PC-3 (cell line): ENCODE measurements at regions not wholly inside any gene's neighbourhood (a gene's known extent, or its start where the extent isn't known, plus 50 kb on each side); places are given as distances from the start of the nearest gene placed in this dataset.

ENCODE experiments used
- ATAC-seq: fragments of 200-7000 bp; cut with Tn5 transposase; 2 replicates; pipeline ENCODE4 v1.9.1; 2020; ENCODE audit warnings: mild to moderate bottlenecking, moderate library complexity
- BruUV-seq: library from RNA; stranded (reverse); fragments of 400-500 nt; replicated peaks from 2 replicates; lab custom pipeline; 2021; lab: Mats Ljungman, UMichigan
- CTCF ChIA-PET: fragments of 300-600 bp; sonication (Branson Sonifier 250); formaldehyde crosslinking; loops from one replicate; lab custom pipeline; 2022; ENCODE audit warnings: antibody characterized with exemption; lab: Charles Lee
- POLR2A ChIA-PET: fragments of 300-600 bp; sonication (Branson Sonifier 250); formaldehyde crosslinking; loops from one replicate; lab custom pipeline; 2022; ENCODE audit warnings: antibody characterized with exemption; ENCODE audit not compliant: unreplicated experiment; lab: Charles Lee
- DNase-seq: peaks from one replicate; pipeline ENCODE4 v3.0.0-alpha.2; 2015
- H2AFZ ChIP-seq: fragments of 300-600 bp; sonication (generic); 2 replicates; pipeline ENCODE4 v1.6.0; 2016; ENCODE audit warnings: antibody characterized with exemption, low read length
- H3F3A ChIP-seq: fragments of 300-600 bp; sonication (generic); one replicate; pipeline ENCODE4 v1.6.0; 2017; ENCODE audit warnings: antibody characterized with exemption, low read length, control low read depth, mild to moderate bottlenecking; ENCODE audit not compliant: unreplicated experiment
- H3K27ac ChIP-seq: fragments of 300-600 bp; sonication (generic); 2 replicates; pipeline ENCODE4 v1.5.1; 2016; ENCODE audit warnings: mild to moderate bottlenecking, low read length
- H3K27me3 ChIP-seq: fragments of 300-600 bp; sonication (generic); 2 replicates; pipeline ENCODE4 v1.6.1; 2016; ENCODE audit warnings: low read length, mixed read lengths
- H3K36me3 ChIP-seq: fragments of 300-600 bp; sonication (generic); 2 replicates; pipeline ENCODE4 v1.6.1; 2016; ENCODE audit warnings: low read depth, mixed run types, low read length, mixed read lengths
- H3K4me1 ChIP-seq: fragments of 300-600 bp; sonication (generic); 2 replicates; pipeline ENCODE4 v1.5.1; 2016; ENCODE audit warnings: low read length; ENCODE audit not compliant: insufficient read depth
- H3K4me2 ChIP-seq: fragments of 300-600 bp; sonication (generic); 2 replicates; pipeline ENCODE4 v1.6.0; 2016; ENCODE audit warnings: low read length
- H3K4me3 ChIP-seq: fragments of 300-600 bp; sonication (generic); 2 replicates; pipeline ENCODE4 v1.5.1; 2016; ENCODE audit warnings: mild to moderate bottlenecking, low read length, mixed read lengths
- H3K79me2 ChIP-seq: fragments of 300-600 bp; sonication (generic); 2 replicates; pipeline ENCODE4 v1.6.1; 2017; ENCODE audit warnings: low read length, mixed read lengths
- H3K9ac ChIP-seq: fragments of 300-600 bp; sonication (generic); 2 replicates; pipeline ENCODE4 v1.6.0; 2016; ENCODE audit warnings: mild to moderate bottlenecking, low read length
- H3K9me2 ChIP-seq: fragments of 300-600 bp; sonication (generic); replicated peaks from 2 replicates; pipeline ENCODE4 v1.6.1; 2016; ENCODE audit warnings: mixed run types, low read length, mixed read lengths
- H3K9me3 ChIP-seq: fragments of 300-600 bp; sonication (generic); 2 replicates; pipeline ENCODE4 v1.6.1; 2016; ENCODE audit warnings: low read length, mixed read lengths
- H4K20me1 ChIP-seq: fragments of 300-600 bp; sonication (generic); 2 replicates; pipeline ENCODE4 v1.6.1; 2016; ENCODE audit warnings: low read length, mixed read lengths
- CTCF ChIP-seq: fragments of 300-600 bp; sonication (generic); conservative IDR thresholded peaks from 2 replicates; pipeline ENCODE4 v1.5.1; 2017; ENCODE audit warnings: antibody characterized with exemption, low read depth, mild to moderate bottlenecking, low read length
- EZH2 ChIP-seq: fragments of 300-600 bp; sonication (generic); IDR thresholded peaks from one replicate; pipeline ENCODE4 v1.6.1; 2017; ENCODE audit warnings: antibody characterized with exemption, mild to moderate bottlenecking, low read length; ENCODE audit not compliant: unreplicated experiment
- EZH2phosphoT487 ChIP-seq: fragments of 300-600 bp; sonication (generic); IDR thresholded peaks from 2 replicates; pipeline ENCODE4 v1.6.1; 2018; ENCODE audit warnings: mild to moderate bottlenecking, antibody characterized with exemption, low read length, borderline replicate concordance
- intact Hi-C: fragments of 100-400 bp; cut with micrococcal nuclease; formaldehyde crosslinking; loops from 2 replicates; pipeline ENCODE4 v1.9.0; 2023

GRCh38 chr21:34235514-34235913 is 128.3 kb upstream of the KCNE2 start:
- Histone ChIP-seq H3K9ac (no peak overlapping the region), H3K79me2 (no peaks in the 10 kb centered on the region), H3K4me2 (no peak overlapping the region), H2AFZ (no peak overlapping the region), H3K9me3 (no peaks in the 10 kb centered on the region), H3K4me1 (no peaks in the 10 kb centered on the region), H3K36me3 (no peaks in the 10 kb centered on the region), H3F3A (no peaks in the 10 kb centered on the region), H3K27ac (no peak overlapping the region), H4K20me1 (no peaks in the 10 kb centered on the region), H3K4me3 (no peak overlapping the region), H3K9me2 (no peaks in the 10 kb centered on the region), H3K27me3 (peaks cover 22% of the 10 kb centered on the region)
- no TSS peak for BruUV-seq
- no peak for ATAC-seq
- TF ChIP-seq EZH2phosphoT487 = no peak
- no peak for TF ChIP-seq EZH2
- TF ChIP-seq CTCF = no peak
- CTCF ChIA-PET = no interaction called here
- intact Hi-C loops = no loop called here
- POLR2A ChIA-PET = no interaction called here
- no peak for DNase-seq

- ATAC-seq = no peak; the same call in 1 of the 2 replicates
- no peaks in the 10 kb centered on the region for H3K9me2 ChIP-seq
- POLR2A ChIA-PET = no interaction called here
These were observed 120.8 kb upstream of the KCNE2 start for GRCh38 chr21:34242973-34243372.

More at GRCh38 chr21:34242973-34243372, 120.8 kb upstream of the KCNE2 start:
- no peak for DNase-seq
- Histone ChIP-seq H3K36me3 (no peaks in the 10 kb centered on the region), H2AFZ (no peak overlapping the region), H3K4me1 (no peaks in the 10 kb centered on the region), H3K9ac (no peak overlapping the region), H3F3A (no peaks in the 10 kb centered on the region), H3K27me3 (peaks cover 31% of the 10 kb centered on the region), H3K79me2 (no peaks in the 10 kb centered on the region), H3K4me2 (no peak overlapping the region), H3K4me3 (no peak overlapping the region), H3K27ac (no peak overlapping the region), H4K20me1 (no peaks in the 10 kb centered on the region), H3K9me3 (no peaks in the 10 kb centered on the region)
- CTCF ChIA-PET = interaction anchor here (0.5 kb wide), 1 partner anchor 91 kb away, joined by 5 read pairs; no protein-coding TSS in a partner anchor
- intact Hi-C loops = loop anchor here (5.0 kb wide), 1 partner anchor 321 kb away; no protein-coding TSS in a partner anchor
- BruUV-seq = no TSS peak
- no peak for TF ChIP-seq CTCF
- no peak for TF ChIP-seq EZH2
- TF ChIP-seq EZH2phosphoT487 = no peak
